ENCODE measurements at regions not wholly inside any gene's neighbourhood (a gene's known extent, or its start where the extent isn't known, plus 50 kb on each side); places are given as distances from the start of the nearest gene placed in this dataset.

- TF ChIP-seq AFF4 (CRISPR knock-in tag; IDR thresholded peaks at IDR 0.05) (no peak), ISX (CRISPR knock-in tag; conservative IDR thresholded peaks at IDR 0.05) (no peak)
Measured at GRCh38 chr22:48155446-48155845, 1393.0 kb downstream of the TBC1D22A start (continued).

- no TSS peak for BruUV-seq (replicated peaks)
- no peak for ATAC-seq
Measured at GRCh38 chr22:48154943-48155240, 1392.4 kb downstream of the TBC1D22A start.

More at GRCh38 chr22:48154943-48155240, 1392.4 kb downstream of the TBC1D22A start:
- Histone ChIP-seq H4K20me1 (ENCODE audit: insufficient read depth, low read length) (no peaks in the 10 kb centered on the region), H3K79me2 (ENCODE audit: insufficient read depth, low read length) (no peaks in the 10 kb centered on the region), H2AFZ (ENCODE audit: low read length) (no peak overlapping the region), H3K4me3 (replicated peaks in 1 of 3; ENCODE audit: insufficient read depth in 1 of 3, low read depth in 2 of 3, low read length in 3 of 3) (no peak overlapping the region), H3K27me3 (ENCODE audit: control insufficient read depth in 1 of 2, insufficient read depth in 2 of 2, low read length in 2 of 2) (peaks cover 3 to 34% of the 10 kb centered on the region in 2 experiments; a peak in 4 of 5 replicates), H3K9ac (ENCODE audit: insufficient read depth, low read depth, low read length) (no peak overlapping the region), H3K9me3 (ENCODE audit: low read length) (no peaks in the 10 kb centered on the region), H3K27ac (ENCODE audit: extremely low read length, insufficient read depth, low read length) (no peak overlapping the region), H3K4me2 (ENCODE audit: low read depth, low read length) (no peak overlapping the region), H3K4me1 (ENCODE audit: insufficient read depth, low read length) (no peaks in the 10 kb centered on the region), H3K36me3 (replicated peaks in 1 of 2; ENCODE audit: control insufficient read depth in 1 of 2, insufficient read depth in 2 of 2, low read length in 2 of 2) (no peaks in the 10 kb centered on the region)
- DNase-seq (ENCODE audit: low spot score) (no peak), FAIRE-seq (no peak)
- in situ Hi-C loops (cut with HindIII; ENCODE audit: extremely low pct_ligation_motif_present, low pct_unique_long_range_greater_than_20kb), result no loop called here
- WGBS (ENCODE audit: low lambda C conversion rate), result no CpG with 5 or more reads among the region's 8 CpGs
- ChIA-PET CTCF (ENCODE audit: low intra/inter-chr PET ratio, low total read pairs) (no interaction called here), POLR2A (no interaction called here)
- intact Hi-C loops (cut with micrococcal nuclease; ENCODE audit: unreplicated experiment), result no loop called here
- no peak for TF ChIP-seq JDP2 (CRISPR knock-in tag; IDR thresholded peaks at IDR 0.05; ENCODE audit: borderline replicate concordance)
- no peak for TF ChIP-seq ZNF101 (CRISPR knock-in tag; IDR thresholded peaks at IDR 0.05; ENCODE audit: borderline replicate concordance, low read depth)
- no peak for TF ChIP-seq ZBTB7B (CRISPR knock-in tag; IDR thresholded peaks at IDR 0.05)
- TF ChIP-seq HES4 (CRISPR knock-in tag; IDR thresholded peaks at IDR 0.05; ENCODE audit: borderline replicate concordance), result no peak
- no peak for TF ChIP-seq ELK4 (CRISPR knock-in tag; IDR thresholded peaks at IDR 0.05; ENCODE audit: borderline replicate concordance)
- TF ChIP-seq SAFB2 (CRISPR knock-in tag; IDR thresholded peaks at IDR 0.05; ENCODE audit: borderline replicate concordance, low read depth), result no peak
- TF ChIP-seq EP300 (IDR thresholded peaks at IDR 0.05; ENCODE audit: low read depth in 2 of 2, low read length in 2 of 2), result no peak
- no peak for TF ChIP-seq EP300 (CRISPR knock-in tag; IDR thresholded peaks at IDR 0.05; ENCODE audit: borderline replicate concordance)
- TF ChIP-seq ZNF652 (CRISPR knock-in tag; IDR thresholded peaks at IDR 0.05; ENCODE audit: borderline replicate concordance, low read depth), result no peak
- TF ChIP-seq MTA3 (CRISPR knock-in tag; IDR thresholded peaks at IDR 0.05), result no peak
- TF ChIP-seq RNF219 (CRISPR knock-in tag; IDR thresholded peaks at IDR 0.05), result no peak
- no peak for TF ChIP-seq ZNF879 (CRISPR knock-in tag; IDR thresholded peaks at IDR 0.05)

All from HepG2 (cell line).